ENCODE measurements at regions not wholly inside any gene's neighbourhood (a gene's known extent, or its start where the extent isn't known, plus 50 kb on each side); places are given as distances from the start of the nearest gene placed in this dataset.

DNA sequence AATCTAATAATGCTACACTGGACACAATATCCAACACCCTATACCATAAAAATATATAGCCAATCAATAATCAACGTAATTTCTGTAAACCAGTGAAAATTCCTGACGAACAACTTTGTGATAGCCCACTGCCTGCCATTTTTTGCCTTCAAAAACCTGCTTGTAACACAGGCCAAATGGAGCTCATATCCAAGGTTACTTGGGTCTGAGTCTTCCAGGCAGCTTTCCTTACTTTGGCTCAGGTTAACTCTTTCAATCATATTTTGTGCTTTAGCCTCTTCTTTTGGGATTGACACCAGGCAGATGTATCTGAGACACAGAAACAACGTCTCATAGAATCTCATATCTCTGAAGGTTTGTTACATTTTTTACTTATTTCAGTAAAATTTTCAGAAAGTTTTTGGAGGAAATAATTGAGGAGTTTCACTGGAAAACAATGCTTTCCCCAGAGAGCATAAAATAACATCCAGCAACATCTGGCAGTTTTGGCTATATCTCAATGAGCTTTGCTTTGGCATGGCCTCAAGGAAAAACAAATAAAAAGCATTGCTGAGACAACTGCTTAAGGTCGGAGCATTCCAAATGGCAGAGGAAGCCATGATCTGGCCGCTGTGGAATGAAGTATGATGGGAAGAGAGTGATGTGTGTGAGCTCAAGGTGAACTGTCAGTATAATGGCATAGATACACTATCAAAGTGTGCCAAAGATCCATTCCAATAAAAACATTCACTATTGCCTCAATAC is 162.9 kb upstream of the SPIN4 start:
- H3K4me3 ChIP-seq (ENCODE audit: low read depth, low read length), result no peak overlapping the region
- no peak for DNase-seq (ENCODE audit: low read depth)
- TF ChIP-seq, protein P1, sequence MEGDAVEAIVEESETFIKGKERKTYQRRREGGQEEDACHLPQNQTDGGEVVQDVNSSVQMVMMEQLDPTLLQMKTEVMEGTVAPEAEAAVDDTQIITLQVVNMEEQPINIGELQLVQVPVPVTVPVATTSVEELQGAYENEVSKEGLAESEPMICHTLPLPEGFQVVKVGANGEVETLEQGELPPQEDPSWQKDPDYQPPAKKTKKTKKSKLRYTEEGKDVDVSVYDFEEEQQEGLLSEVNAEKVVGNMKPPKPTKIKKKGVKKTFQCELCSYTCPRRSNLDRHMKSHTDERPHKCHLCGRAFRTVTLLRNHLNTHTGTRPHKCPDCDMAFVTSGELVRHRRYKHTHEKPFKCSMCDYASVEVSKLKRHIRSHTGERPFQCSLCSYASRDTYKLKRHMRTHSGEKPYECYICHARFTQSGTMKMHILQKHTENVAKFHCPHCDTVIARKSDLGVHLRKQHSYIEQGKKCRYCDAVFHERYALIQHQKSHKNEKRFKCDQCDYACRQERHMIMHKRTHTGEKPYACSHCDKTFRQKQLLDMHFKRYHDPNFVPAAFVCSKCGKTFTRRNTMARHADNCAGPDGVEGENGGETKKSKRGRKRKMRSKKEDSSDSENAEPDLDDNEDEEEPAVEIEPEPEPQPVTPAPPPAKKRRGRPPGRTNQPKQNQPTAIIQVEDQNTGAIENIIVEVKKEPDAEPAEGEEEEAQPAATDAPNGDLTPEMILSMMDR (conservative IDR thresholded peaks at IDR 0.05; ENCODE audit: low read depth, low read length), result no peak

DNA sequence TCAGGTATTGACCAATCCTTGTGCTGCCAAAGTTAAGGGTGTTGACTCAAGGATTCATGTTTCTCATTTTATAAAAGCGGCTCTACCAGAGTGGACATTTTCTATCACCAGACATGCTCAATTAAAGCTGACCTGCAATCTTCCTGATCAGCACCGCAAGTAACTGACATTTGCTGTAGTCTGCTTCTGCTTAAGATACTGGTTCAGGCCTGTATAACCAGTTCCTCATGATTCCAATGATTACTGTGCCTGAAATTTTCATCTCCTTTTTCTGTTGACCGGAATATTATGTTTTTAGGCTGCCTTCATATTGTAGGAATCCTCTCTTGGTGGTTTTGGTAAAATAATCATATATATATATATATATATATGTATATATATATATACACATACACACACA is 160.2 kb upstream of the SPIN4 start:
- no peak for DNase-seq (ENCODE audit: low read depth)
- no peak overlapping the region for H3K4me3 ChIP-seq (ENCODE audit: low read depth, low read length)
- TF ChIP-seq, protein P1 (conservative IDR thresholded peaks at IDR 0.05; ENCODE audit: low read depth, low read length), result no peak

DNA sequence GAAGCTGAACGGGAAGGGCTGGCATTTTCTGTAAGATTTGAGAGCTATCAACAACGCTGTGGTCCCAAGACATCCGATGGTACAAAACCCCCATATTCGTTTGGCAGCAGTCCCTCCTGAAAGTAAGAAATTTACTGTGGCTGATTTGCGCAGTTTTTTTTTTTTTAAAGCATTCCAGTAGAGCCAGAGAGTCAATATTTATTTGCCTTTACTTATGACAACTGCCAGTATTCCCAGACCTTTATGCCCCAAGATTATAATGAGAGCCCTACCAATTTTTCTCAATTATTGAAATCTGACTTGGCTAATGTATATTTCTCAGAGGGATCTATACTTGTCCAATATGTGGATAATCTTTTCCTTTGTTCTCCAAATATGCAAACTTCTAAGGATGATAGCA is 157.5 kb upstream of the SPIN4 start:
- no peak overlapping the region for H3K4me3 ChIP-seq (ENCODE audit: low read depth, low read length)
- TF ChIP-seq, protein P1 (conservative IDR thresholded peaks at IDR 0.05; ENCODE audit: low read depth, low read length), result no peak
- DNase-seq (ENCODE audit: low read depth), result no peak

DNA sequence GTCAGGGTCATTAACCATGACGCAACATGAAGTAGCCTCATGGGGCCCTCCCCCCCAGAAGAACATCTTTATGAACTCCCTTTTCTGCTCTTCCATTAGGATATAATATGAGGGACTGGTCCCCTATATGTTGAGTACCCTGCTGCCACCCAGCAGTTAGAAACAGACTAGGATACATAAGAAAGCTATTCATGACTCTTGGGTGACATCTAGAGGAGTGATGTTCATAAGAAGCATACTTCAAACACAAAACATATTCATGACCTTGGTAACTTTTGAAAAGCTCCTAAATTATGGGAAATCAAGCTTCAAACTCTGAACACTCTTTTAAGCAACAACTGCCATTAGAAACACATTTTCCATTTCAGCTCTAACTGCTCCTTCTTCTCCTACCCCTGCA is 155.2 kb upstream of the SPIN4 start:
- no peak for DNase-seq (ENCODE audit: low read depth)
- no peak overlapping the region for H3K4me3 ChIP-seq (ENCODE audit: low read depth, low read length)
- TF ChIP-seq, protein P1 (conservative IDR thresholded peaks at IDR 0.05; ENCODE audit: low read depth, low read length), result peak; percentile 40

DNA sequence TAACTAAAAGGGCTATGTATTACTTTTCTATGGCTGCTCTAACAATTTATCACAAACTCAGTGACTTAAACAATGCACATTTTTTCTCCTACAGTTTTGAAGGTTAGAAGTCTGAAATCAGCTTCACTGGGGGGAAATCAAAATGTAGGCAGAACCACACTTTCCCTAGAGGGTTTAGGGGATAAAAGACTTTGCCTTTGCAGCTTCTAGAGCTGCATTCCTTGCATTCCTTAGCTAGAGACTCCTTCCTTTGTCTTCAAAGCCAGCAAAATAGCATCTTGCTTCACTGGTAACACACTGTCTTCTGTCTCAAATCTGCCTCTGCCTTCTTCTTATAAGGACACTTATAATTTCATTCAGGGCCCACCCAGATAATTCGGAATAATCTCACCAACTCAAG is 152.4 kb upstream of the SPIN4 start:
- TF ChIP-seq, protein P1 (conservative IDR thresholded peaks at IDR 0.05; ENCODE audit: low read depth, low read length), result no peak
- DNase-seq (ENCODE audit: low read depth), result no peak
- H3K4me3 ChIP-seq (ENCODE audit: low read depth, low read length), result no peak overlapping the region

DNA sequence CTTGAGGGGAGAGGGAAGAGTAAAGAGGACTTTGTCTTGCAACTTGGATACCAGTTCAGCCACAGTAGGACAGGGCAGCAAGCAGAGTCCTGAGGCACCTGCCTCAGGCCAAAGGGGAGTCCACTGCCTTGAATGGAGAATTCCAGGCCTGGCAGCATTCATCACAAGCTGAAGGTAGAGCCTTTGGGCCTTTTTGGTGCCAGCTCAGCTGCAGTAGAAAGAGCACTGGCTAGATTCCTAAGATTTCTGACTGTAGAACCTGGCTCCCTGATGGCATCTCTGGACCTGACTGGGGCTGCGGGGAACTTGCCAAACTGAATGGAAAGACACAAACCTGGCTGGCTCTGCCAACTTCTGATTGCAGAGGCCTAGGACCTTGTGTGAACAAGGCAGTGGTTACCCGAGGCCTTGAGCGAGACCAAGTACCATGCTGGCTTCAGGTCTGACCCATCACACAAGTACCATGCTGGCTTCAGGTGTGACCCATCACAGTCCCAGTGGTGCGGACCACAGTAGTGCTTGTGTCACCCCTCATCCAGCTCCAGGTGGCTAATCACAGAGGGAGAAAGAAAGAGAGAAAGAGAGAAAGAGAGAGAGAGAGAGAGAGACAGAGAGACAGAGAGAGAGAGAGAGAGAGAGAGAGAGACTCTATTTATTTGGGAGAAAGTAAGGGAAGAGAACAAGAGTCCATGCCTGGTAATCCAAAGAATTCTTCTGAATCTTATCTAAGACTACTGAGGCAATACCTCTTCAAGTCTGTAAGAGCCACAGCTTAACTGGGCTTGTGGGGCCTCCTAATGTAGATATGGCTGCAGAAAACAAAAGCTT is 137.6 kb upstream of the SPIN4 start:
- DNase-seq (ENCODE audit: low read depth), result no peak
- no peak overlapping the region for H3K4me3 ChIP-seq (ENCODE audit: low read depth, low read length)
- TF ChIP-seq, protein P1 (conservative IDR thresholded peaks at IDR 0.05; ENCODE audit: low read depth, low read length), result no peak

Measured in epithelial cell of proximal tubule (primary cell).